Activated CD4-positive, alpha-beta T cell treated with anti-CD3 and anti-CD28 coated beads, Interleukin-2, amount 50 U/mL, for 24 hours (primary cell): ENCODE measurements at regions not wholly inside any gene's neighbourhood (a gene's known extent, or its start where the extent isn't known, plus 50 kb on each side); places are given as distances from the start of the nearest gene placed in this dataset.

Experiments
- DNase-seq, 2 donors: peaks; one replicate each; pipeline ENCODE4 v3.0.0-alpha.2; 2020; ENCODE audit warnings: low read depth in 1 of 2, low spot score in 1 of 2

DNA sequence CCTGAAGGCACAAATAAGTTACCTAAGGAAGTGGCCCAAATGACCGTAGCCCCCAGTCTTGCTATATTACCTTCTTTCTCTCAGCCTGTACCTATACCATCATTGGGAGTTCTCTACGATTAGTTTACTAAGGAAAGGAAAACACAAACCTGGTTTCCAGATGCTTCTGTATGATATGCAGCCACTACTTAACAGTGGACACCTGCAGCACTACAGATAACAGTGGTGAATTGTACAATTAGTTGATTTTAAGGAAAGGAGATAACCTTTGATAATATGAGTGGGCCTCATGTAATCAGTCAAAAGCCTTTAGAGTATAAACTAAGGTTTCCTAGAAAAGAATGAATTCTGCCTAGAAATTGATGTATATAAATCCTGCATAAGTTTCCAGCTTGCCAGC lies 1157.4 kb downstream of the KCNT2 start:
- no peak for DNase-seq

DNA sequence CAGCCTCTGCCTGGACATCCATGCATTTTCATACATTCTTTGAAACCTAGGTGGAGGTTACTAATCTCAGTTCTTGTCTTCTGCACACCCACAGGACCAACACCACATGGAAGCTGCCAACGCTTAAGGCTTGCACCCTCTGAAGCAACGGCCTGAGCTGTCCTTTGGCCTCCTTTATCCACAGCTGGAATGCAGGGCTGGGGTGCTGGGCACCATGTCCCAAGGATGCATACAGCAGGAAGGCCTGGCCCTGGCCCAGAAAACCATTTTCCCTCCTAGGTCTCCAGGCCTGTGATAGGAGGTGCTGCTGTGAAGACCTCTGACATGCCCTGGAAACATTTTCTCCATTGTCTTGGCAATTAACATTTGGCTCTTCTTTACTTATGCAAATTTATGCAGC lies 1168.6 kb downstream of the KCNT2 start:
- DNase-seq: no peak

DNA sequence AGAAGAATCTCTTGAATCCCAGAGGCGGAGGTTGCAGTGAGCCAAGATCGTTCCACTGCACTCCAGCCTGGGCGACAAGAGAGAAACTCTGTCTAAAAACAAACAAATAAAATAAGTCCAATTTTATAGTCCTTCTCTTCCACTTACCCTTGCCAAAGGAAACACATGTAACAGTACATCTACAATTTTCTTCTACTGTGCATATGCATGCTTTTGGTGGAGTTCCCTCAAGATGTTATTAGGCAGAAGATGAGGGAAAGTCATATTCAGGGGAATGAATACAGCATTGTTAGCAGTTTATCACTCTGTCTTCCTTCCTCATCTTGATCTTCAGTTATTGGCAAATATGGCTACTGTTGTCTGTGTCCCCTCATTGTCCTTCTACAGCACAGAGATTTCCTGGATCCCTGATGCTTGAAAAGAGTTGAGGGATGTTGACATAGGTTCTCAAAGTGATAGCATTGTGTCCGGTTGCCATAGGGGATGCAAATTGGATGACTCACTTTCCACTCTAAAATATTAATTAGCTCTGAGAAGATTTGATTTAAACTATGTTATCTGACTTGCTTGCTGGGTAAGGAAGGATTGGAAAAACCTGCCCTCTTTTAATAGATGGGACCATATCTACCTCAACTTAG lies 1173.6 kb downstream of the KCNT2 start:
- no peak for DNase-seq

DNA sequence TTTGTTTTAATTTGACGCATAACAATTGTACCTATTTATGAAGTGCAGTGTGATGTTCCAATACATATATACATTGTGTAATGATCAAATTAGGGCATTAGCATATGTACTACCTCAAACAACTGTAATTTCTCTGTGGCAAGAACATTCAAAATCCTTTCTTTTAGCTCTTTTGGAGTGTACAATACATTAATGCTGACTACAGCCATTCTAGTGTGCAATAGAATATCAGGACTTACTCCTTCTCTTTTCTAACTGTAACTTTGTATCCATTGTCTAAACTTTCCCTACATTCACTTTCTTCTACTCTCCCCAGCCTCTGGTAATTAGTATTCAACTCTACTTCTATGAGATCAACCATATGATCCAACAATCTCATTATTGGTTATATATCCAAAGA lies 1177.4 kb downstream of the KCNT2 start:
- no peak for DNase-seq

DNA sequence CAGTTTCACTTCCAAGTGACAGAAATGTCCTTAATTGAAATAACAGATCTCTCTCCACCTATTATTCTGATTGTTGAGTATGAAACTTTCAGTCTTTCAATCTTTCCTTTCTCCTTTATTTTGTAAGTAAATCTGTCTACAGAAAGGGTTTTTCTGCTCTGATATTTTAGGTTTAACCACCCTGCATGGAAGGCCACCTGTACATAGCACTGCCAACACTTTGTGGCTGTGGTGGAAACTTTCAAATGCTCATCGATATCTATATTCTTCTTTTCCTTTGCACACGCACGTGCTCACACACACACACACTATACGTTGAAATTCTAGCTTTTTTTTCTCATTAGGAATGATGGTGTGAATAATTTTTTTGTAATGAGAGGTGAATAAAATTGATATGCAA lies 1179.3 kb downstream of the KCNT2 start:
- no peak for DNase-seq

DNA sequence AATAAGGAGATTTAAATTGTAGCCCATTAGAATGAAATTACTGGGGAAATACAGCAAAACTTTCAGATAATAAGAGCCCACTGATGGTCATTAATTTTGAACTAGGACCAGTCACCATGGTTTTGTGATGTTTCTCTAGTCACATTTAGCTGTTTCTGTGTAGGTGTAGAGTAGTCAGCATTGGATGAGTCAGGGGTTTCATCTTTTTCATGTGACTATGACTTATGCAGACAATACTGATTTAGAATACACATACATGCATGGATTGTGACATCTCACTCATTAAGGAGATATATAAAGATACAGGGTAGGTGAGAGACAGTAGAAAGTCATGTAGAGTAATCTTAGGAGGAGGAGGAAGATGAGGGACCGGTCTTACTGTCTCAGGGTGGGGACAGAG lies 1192.7 kb downstream of the KCNT2 start:
- DNase-seq: no peak

DNA sequence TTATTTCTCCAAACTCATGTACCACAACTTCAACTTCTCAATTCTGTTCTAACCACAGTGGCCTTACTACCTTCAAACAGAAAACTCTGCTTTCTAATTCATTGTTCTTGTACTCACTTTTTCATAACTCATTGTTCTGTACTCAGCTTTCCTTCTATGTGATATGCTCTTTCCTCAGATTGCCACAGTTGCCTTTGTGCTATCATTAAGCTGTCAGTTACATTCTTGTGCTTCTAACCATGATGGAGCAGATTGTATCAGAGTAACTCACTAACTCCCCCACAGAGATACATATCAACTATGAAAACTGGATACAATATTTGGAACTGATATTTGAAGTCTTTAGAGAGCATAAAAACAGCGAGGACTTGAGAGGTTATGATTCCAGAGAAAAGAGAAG lies 1213.7 kb downstream of the KCNT2 start:
- DNase-seq: no peak

DNA sequence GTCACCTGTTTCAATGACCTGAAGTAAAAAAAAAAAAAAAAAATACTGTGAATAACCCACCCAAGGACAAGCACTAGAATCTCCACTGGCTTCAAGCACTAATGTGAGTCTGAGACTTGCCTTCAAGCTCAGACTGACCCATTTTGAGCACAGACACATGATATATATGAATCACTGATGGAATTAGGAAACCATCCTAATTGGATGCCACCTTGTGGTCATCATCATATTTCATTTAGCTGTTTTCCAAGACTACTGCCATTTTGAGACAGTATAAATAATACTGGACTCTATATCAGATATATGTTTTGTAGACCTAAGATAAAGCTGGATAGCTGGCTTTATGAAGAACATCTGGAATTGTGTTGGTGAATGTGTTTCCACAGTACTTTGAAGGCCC lies 1232.0 kb downstream of the KCNT2 start:
- no peak for DNase-seq

DNA sequence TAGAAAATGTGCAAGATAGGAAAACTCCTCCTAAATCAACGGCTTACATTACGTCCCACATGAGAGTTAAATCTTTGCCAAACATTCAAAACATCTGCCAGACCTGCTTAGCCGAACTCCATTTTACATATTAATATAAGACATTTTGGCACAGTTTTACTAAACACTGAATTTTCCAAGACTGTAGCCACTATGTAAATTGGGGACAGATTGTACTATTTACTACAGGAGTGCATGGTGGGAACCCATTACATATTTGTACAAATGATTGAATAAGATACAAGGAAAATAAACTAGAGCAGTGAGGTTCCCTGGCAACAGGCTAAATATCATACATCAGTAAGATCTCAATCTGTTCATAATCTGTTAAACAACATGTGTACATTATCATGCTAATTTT lies 1234.4 kb downstream of the KCNT2 start:
- no peak for DNase-seq

DNA sequence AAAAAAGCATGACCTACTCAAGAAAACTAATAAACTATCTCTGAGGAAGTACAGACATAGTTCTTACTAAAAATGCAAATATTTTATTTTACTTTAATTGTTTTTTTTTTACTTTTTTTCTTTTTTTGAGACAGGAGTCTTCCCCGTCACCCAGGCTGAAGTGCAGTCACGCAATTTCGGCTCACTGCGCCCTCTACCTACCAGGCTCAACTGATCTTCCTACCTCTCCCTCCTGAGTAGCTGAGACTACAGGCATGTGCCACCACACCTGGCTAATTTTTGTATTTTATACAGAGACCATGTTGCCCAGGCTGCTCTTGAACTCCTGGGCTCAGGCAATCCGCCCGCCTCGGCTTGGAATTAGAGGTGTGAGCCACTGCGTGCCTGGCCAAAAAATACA lies 1263.1 kb downstream of the KCNT2 start:
- DNase-seq: no peak

DNA sequence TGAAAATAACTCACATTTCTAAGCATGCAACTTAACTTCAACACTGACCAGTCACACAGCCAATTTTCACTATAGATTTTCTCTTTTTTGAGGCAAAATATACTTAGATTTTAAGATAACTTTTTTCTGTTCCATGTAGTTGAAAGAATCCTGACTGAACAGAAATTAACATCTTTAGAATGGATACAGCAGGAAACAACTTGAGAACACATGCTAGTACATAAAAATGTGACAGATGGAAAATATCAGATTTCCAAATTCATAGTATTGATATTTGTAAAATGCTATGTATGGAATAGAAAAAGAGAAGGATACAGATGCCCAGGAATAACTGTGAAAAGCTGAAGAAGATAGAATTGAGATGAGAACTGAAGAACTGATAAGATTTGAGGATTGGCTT lies 1270.6 kb downstream of the KCNT2 start:
- no peak for DNase-seq

DNA sequence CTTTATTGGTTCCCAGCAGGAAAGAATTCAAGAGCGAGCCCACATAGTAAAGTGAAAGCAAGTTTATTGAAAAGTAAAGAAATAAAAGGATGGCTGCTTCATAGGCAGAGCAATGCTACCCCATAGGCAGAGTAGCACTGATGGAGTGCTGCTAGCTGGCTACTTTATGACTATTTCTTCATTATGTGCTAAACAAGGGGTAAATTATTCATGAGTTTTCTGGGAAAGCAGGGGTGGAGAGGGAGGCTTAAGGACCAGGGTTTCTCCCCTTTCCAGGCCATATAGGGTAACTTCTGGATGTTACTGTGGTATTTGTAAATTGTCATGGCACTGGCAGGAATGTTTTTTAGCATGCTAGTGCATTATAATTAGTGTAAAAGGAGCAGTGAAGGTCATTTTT lies 1271.4 kb downstream of the KCNT2 start:
- no peak for DNase-seq

DNA sequence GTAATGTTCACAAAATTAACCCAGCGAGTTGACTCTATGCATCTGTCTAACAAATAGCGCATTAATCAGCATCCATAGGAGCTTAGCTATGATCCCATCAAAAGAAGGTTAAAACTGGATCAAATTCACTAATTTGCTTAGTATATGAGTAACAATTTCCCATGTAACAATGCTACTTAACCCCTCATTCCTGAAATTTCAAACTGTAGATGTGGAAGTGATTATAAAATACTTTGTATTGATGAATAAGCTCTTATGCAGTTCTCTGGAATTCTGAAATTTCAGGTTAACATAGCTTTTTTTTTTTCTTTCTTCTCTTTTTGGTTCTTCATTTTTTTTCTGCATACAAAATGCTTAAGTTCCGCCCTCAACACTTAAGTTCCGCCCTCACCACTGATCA lies 1272.7 kb downstream of the KCNT2 start:
- DNase-seq: no peak

DNA sequence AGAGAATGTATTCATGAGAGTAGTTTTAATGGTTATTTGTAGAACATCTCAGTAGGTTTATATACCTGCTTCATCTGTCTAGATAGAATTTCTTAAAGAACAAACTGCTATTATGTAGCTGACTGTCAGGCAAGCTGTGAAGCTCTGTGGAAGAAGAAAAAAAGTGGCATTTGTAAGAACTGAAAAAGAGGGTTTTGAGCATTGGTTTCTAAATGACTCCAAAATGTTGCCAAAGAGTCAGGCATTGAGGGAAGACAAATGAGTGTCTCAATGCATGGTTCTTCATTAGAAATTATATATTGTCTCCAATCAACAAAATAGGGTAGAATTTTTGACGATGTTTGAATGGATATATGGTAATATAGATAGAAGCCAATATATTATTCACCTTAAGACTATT lies 1276.1 kb downstream of the KCNT2 start:
- no peak for DNase-seq

DNA sequence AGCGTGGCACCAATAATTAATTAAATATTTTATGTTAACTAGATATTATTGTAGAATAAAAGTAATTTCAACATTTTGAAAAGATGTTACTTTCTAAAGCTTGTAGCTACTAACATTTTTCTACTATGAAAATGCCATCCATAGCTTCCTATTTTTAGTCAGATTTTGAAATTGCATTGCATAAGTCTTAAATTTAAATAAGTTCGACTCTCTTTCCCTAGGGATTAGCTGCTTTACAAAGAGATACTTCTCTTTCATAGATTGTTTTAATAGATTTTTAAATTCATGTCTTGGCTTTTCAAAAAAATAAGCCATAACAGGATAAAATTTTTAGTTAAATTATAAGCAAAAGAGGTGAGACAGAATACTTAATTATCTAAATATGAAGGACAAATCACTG lies 1279.6 kb downstream of the KCNT2 start:
- no peak for DNase-seq

DNA sequence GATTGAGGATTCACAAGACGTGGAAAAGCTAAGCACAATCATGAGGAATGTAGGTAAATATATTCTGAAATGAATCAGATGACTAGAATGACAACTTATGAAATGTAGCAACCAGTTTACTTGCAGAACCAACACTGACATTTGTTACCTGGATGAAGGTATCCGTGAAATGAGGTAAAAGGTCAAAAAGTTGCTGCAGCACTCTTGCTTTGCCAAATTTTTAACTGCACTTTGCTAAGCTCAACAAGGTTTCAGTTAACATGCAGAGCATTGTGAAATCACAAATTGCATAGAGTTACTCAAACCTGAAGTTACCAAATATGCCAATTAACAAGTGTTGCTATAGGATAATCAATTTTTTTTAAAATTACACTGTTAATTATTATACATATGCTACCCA lies 1280.1 kb downstream of the KCNT2 start:
- no peak for DNase-seq

DNA sequence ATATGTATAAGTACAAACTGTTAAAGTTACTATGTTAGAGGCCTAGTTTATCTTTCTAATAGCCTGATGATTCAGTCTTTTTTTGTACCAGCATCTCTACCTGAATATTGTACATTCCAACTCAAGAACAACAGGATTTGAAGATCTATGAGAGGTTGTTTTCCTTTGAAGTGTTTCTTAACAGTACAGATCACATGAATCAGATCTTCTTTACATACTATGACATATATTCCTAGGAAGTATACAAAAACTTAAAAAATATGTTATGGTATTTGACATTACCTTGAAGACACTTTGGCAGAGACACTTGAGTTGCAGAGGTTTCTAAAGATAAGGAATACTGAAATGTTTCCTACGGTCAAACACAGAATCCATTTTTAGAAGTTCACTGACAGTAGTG lies 1280.9 kb downstream of the KCNT2 start:
- DNase-seq: no peak

DNA sequence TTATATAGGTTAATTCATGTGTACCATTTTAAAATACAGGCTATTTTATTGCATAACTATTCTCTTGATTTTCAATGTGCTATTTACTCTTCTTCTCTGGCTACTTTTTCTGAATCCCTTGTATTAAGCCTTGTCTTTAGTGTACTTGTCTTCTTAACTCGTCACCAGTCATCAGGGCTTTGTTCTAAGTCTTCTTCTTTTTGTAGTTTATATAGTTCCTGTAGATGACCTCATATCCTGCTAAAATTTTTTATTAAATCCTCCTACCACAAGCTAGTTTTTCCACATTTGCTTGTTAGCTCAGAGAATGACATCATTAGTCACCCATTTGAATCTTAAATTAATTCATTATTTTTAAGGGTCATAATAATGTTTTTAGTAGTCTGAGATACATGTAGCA lies 1281.9 kb downstream of the KCNT2 start:
- no peak for DNase-seq

DNA sequence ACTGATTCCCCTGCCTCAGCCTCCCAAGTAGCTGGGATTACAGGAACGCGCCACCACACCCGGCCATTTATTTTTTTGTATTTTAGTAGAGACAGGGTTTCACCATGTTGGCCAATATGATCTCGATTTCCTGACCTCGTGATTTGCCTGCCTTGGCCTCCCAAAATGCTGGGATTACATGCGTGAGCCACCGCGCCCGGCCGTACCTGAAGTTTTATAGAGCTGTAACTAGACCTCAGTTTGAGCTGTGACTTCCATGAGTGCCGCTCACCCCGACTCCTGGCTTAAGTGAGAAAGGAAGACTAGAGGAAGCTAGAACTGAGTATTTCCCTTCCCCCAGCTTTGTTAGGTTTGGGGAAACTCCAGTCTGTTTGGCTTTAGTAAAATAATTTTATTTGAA lies 1283.1 kb downstream of the KCNT2 start:
- DNase-seq: no peak

DNA sequence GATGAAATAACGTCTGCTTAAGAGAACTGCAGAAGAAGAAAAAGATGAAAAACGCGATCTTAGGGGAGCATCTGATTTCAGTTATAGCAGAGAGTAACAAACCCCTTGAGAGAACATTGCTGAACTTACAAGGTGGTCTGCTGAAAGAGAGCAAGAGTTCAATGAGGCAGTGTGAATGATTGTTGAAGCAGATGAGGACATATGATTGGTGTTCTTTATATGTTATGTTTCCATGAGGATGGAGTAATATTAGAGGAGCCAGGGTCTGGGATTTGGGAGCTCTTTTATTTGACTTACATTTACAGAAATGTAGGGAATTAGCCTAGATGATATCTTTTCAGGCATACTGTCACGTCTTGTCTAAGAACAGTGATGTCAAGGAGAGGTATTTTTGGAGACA lies 1302.0 kb downstream of the KCNT2 start:
- no peak for DNase-seq

DNA sequence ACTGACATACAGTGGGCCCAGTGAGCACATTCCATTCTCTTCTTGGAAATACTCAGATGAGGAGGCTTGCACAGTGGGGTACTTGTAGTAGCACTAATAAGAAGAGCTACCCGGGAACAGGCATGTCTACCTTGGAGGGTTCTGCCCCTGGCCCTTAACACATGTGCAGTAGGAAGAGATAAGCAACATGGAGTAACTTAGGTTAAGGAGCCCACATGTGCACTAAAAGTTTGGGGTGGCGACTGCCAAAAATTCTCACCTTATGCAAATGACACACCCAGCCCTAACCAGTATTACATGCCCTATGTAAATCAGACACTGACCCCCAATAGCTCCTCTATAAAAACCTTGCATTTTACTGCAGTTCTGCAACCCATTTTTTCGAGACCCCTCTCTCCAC lies 1313.3 kb downstream of the KCNT2 start:
- DNase-seq: no peak

DNA sequence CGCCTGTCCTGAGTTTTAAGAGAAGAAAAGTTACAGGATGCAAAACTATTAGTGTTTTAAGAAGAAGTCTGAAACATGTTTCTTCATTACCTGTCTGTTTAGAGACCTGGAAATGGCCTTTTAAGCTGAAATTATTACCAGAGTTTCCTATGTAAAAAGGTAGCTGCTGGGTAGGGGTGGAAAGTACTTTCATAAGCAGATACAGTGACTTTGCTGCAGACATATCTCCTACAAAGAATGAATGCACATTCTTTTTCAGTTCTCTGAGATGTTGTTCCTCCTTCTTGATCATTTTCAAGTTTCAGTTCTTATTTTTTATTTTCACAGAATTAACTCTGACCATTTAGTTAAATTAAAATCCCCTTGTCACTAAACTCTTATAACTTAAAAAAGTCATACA lies 1329.6 kb downstream of the KCNT2 start:
- no peak for DNase-seq

DNA sequence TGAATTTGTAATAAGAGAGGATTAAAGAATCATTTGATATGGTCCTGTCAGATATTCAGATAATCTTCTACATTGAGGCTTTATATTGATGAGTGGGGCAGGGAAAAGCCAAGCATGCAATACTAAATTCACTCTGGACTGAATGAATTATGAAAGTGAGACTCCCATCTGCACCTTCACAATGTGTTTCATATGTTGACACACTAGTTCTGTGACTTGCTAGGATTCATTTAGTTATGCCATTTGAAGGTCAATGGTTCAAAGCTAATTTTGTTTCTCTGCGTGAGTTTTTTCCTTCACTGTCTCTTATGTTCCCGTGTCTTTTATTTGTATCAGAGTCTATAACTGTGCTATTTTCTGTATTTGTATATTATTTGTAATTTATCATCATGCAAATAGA lies 1332.5 kb downstream of the KCNT2 start:
- no peak for DNase-seq

DNA sequence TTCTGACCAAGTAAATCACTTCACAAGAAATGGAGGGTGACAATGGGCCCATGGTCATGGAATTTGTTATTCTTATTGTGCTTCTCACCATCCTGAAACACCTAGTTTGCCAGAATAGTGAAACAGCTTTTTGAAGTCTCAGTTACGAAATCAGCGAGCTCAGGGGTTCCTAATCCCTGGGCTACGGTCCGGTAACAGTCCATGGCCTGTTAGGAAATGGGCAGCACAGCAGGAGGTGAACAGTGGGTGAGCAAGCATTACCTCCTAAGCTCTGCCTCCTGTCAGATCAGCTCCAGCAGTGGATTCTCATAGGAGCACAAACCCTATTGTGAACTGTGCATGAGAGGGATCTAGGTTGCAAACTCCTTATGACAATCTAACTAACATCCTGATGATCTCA lies 1356.3 kb downstream of the KCNT2 start:
- DNase-seq: no peak
